ENCODE measurements at regions not wholly inside any gene's neighbourhood (a gene's known extent, or its start where the extent isn't known, plus 50 kb on each side); places are given as distances from the start of the nearest gene placed in this dataset.

DNA sequence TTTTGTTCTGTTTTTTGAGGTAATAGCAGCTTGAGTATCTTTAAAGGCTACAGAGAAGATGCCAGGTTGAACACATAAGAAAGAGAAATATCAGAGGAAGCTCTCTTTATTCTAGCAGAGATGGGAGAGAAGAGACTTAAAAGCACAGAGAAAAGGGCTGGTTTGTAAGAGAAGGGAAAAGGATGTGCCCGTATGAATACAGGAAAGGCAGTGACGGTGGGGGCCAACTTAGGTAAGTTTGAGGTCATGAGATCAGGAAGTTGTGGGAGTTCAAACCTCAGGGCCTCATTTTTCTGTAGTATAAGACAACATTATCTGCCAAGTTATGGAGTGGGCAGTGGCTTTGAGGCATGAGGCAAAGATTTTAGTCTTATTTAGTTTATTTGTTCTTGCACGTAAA is 121.3 kb upstream of the S100G start:
- TF ChIP-seq, protein P1, sequence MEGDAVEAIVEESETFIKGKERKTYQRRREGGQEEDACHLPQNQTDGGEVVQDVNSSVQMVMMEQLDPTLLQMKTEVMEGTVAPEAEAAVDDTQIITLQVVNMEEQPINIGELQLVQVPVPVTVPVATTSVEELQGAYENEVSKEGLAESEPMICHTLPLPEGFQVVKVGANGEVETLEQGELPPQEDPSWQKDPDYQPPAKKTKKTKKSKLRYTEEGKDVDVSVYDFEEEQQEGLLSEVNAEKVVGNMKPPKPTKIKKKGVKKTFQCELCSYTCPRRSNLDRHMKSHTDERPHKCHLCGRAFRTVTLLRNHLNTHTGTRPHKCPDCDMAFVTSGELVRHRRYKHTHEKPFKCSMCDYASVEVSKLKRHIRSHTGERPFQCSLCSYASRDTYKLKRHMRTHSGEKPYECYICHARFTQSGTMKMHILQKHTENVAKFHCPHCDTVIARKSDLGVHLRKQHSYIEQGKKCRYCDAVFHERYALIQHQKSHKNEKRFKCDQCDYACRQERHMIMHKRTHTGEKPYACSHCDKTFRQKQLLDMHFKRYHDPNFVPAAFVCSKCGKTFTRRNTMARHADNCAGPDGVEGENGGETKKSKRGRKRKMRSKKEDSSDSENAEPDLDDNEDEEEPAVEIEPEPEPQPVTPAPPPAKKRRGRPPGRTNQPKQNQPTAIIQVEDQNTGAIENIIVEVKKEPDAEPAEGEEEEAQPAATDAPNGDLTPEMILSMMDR (conservative IDR thresholded peaks at IDR 0.05; ENCODE audit: low read depth, low read length) = no peak
- TF ChIP-seq EZH2 (IDR thresholded peaks at IDR 0.05; ENCODE audit: borderline replicate concordance, low read depth, low read length, poor library complexity, severe bottlenecking) = no peak

Data from A673 (cell line).